OCI-LY3 (cell line): ENCODE measurements at regions not wholly inside any gene's neighbourhood (a gene's known extent, or its start where the extent isn't known, plus 50 kb on each side); places are given as distances from the start of the nearest gene placed in this dataset.

Source experiments
- CTCF ChIP-seq: fragments of 200-600, 300-600 bp; sonication (generic); IDR thresholded peaks from 2 replicates; pipeline ENCODE4 v1.5.1; 2014; ENCODE audit warnings: antibody characterized with exemption, low read length, low read depth
- EZH2phosphoT487 ChIP-seq: fragments of 200-600 bp; shearing (Covaris generic); IDR thresholded peaks from 2 replicates; pipeline ENCODE4 v1.6.1; 2018; ENCODE audit warnings: antibody characterized with exemption, mixed run types, low read depth

GRCh38 chr10:2351566-2351965 is 614.2 kb upstream of the ADARB2 start:
- TF ChIP-seq CTCF (no peak), EZH2phosphoT487 (no peak)
